SHP77 treated with DMSO at 0.1 percent for 48 hours (cell line): ENCODE measurements at regions not wholly inside any gene's neighbourhood (a gene's known extent, or its start where the extent isn't known, plus 50 kb on each side); places are given as distances from the start of the nearest gene placed in this dataset.
A peak's percentile ranks its signal among the peaks of the same experiment; 100 is the strongest.
"Not testable (repeated sequence)": the region's sequence is repeated elsewhere in the genome, so short reads cannot be mapped to it uniquely, and the experiment has no call there.

Experiments
- DNase-seq: peaks from one replicate; lab custom pipeline; 2025; lab: John Stamatoyannopoulos, UW

DNA sequence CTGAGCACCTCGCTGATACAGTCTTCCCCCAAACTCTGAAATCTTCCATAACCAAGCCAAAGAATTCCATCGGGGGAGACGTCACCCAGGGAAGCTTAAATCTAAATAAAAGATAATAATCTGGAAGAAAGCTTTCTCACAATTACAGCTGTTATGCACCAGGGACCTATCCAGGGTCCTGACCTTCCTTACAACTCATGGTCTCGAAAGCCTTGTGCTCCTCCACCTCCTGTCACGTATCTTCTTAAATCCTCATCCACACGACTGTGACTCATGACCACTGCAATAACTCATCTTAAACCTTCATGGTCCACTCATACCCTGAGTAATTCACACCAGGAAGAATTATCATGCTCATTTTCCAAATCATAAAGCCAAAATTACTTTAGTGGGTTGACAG is 166.8 kb upstream of the FRG1 start:
- no peak for DNase-seq

DNA sequence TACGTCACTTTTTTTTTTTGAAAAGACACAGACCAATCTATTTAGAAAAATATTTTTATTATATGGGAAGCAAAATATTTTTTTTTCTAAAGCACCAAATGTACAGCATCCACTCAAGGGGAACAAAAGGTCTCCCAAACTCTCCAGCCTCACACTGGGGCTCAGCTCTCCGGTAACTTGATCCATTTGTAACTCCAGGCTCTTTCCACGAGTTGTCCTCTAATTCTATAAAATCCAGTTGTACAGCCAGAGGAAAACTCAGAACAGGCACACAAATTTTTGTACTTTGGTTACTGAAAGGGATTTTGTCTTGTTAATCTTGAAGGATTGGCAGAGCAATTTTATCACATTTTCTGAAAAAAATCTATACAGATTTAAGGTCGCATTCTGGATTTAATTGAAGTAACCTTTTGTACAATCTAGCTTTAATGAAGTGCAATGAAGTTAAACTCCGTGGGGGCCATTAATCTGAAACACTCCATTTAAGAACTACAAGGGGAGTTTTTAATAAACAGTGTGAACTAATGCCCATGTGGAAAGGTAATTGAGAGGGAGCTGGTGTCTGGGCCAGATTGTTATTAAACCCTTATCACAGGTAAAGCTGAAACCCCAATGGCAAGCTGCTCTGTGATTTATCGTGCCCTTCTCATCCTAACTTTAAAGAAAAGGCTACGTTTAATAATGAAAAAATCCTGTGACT is 161.2 kb upstream of the FRG1 start:
- DNase-seq: no peak

DNA sequence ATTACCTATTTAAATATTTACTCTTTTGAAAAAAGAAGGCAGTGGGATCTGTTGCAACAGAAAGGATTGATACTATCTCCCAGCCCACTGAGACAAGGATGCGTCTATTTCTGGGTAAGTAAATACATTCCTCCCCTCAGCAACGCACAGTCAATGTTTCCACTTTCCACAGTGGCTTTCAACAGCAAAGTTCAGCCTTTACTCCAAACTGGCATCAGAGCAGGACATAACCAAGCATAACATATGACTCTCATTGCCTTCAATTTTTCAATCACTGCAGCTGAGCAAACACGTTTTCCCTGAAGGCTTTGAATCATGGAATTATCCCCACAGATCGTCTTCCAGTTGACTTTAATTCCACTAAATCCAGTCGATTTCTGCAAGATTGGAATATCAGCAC is 160.3 kb upstream of the FRG1 start:
- peak; percentile 61 for DNase-seq

DNA sequence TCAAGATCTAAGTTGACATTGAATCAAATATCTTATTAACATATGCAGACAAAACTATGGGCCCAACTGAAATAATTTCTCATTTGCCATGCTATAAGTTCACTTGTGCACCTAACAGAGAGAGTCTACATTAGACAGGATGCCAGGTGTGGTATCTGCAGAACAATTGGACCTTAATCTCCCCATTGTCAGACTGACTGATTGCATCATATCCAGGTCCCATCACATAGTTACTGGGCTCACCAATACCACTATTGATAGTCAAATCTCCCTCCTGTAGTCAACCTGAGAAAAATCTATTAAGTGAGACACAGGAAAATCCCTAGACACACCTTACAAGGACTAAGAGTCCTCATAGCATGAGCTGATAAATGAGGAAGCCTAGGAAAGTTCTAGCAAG is 156.0 kb upstream of the FRG1 start:
- no peak for DNase-seq

DNA sequence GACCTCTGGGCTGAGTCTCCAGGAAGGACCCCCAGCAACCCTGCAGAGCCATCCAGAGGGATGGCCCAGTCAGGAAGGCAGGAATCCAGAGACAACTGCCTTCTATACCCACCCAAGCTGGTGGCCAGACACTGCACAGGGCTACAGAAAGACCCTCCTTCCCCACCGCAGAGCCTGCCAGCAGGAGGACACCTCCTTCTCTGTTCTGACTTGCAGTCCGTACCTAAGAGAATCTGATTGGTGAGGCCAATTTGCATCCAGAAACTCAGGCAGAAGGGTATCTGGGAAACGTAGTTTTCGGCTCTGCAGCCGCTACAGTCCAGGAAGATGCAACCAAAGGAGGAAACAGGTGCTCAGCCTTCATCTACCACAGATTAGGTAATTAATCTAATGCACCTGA is 155.4 kb upstream of the FRG1 start:
- DNase-seq: peak; percentile 10

DNA sequence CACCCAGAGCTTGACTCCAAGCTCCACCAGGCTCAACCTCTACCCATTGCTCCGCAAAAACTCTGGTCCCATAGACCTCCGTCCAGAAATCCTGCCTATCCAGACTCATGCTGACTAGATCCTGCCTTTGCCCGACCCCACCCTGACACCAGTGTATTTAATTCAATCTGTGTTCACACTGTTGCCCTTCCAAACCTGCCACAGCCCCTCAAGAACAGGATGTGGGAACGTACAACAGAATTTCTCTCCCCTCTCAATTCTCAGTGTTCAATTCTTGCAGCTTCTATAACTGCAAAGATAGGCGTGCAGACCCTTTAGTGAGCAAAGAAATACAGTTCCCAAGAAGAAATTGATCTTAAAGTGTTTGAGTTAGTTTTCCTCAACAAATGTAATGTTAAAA is 154.2 kb upstream of the FRG1 start:
- no peak for DNase-seq

DNA sequence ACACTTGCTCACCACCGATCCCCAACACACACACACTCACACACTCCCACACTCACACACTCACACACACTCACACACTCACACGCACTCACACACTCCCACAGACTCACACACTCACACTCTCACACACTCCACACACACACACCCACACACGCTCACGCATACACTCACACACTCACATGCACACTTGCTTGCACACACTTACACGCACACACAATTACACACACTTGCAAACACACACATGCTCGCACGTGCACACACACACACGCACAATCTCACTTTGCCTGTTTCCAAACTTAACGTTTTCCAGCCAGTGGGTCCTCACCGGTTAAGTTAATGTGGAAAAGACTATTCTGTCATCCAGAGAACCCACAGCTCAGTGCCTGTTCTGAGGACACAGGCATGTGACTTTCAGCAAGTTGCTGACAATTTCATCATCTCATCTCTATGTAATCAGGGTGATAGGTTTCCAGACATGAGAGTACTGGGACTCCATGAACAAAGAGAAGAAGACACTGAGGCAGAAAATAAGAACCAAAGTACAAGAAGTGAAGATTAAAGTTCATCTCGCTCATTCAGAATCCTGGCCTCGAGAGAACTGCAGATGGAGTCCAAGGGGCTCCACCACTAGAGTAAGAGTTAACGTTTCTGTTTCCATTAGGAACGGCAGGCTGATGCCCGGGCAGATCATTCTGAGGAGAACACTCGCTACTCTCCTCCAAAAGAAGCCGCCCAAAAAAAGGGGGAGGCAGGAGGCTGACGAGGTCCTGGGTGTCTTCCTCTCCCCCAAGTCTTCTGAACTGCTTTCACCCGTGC is 153.2 kb upstream of the FRG1 start:
- DNase-seq: no peak

DNA sequence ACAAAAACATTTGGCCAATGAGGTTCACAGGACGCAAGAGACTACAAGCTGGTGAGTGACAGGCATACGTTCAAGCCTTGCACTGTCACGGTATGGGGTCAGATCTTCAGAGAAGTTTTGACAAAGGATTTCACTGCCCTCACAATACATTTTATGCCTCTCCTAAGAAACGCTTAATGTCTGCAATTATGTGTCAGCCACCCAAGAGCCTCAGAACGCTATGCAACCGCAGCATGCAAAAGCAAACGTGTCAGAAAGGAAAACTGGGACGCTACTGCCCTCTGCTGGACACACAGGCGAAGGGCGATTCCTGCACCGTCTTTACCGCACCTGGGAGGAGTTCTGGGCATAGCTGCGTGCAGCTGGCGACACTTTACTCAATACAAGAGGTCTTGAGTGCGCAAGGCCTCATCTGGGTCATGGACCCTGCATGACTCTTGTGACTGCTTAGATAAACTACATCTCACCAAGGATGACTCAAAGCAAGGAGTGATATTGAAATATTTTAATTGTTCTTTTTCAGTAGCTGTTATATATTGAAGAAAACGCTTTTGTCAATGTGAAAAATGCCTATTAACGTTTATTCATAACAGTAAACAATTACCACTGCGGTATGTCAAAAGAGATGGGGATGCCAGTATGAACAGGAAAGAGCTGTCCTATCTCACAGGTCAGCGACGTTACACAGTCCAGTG is 147.6 kb upstream of the FRG1 start:
- peak; percentile 28 for DNase-seq

DNA sequence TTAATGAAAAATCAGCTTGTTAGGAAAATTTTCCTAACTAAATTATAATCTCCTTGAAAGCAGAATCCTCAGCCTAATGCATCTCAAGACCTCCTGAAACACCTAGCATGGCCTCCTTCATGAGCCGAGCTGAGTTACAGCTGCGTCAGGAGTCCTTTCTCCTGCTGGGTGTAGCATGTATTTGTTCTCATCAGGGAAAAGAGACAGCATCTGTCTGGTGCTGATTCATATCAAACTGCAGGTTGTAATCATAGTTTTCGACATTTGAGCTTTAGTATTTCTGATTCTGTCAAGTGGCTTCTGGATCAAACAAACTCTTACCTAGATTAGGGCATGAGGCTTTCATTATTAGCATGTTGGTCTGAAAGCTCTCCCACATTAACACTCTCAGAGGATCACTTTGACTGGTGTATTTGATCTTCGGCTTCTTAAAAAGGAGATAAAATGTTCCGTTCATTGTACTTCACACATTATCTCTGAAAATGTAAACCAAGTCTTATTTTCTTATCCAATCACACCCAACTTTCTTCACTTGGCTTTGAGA is 140.1 kb upstream of the FRG1 start:
- DNase-seq: no peak

DNA sequence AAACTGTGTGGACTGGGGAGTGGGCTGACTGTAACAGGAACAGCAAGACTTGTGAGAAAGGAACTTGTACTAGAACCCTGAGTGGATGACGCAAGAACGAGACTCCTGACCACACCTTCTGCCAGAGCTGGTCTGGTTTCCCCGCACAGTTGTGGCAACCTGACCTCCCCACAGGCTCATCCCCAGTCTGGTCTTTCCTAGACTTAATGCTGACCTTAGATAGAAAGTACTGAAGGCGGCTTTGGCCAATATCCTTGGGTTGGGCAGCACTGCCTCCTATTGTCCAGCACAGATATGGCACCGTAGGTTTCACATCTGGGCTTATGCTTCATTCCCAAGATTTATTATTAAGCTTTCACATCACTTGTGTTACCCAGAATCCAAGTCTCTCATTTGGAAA is 137.8 kb upstream of the FRG1 start:
- DNase-seq: no peak

DNA sequence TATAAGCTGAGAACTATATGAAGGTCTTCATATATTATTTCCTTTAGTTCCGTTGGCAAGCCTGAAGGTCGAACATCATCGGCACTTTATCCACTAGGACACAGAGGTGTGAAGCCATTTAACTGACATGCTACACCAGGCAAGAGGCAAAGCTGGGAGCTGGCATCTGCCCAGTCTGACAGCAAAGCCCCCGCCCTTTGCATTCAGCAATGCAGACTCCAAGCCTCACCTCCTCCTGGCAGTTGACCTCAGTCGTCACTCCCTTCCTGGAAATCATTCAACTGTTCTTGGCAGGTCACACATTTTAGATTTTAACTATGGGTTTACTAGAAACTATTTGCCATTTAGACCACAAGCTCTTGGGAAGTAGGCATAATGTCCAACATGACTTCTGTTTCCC is 135.8 kb upstream of the FRG1 start:
- no peak for DNase-seq

DNA sequence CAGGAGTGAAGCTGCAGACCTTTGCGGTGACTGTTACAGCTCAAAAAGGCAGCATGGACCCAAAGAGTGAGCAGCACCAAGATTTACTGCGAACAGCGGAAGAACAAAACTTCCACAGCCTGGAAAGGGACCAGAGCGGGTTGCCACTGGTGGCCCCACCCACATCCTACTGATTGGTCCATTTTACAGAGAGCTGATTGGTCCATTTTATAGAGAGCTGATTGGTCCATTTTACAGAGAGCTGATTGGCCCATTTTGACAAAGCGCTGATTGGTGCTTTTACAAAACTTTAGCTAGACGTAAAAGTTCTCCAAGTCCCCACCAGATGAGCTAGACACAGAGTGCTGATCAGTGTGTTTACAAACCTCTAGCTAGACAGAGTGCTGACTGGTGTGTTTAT is 134.2 kb upstream of the FRG1 start:
- DNase-seq: no peak

DNA sequence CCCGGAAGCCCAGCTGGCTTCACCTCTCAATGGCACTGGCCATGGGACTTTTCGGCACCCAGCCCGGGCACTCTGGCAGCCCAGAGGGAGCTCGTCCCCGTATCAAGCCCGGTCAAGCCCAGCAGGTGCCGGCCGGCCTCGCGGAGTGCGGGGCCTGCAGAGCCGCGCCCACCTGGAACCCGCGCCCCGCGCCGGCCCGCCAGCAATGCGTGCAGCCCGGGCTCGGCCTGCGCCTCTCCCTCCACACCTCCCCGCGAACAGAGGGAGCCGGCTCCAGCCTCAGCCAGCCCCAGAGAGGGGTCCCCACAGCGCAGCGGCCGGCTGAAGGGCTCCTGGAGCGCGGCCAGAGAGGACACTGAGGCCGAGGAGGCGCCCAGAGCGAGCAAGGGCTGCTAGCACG is 133.6 kb upstream of the FRG1 start:
- no peak for DNase-seq

DNA sequence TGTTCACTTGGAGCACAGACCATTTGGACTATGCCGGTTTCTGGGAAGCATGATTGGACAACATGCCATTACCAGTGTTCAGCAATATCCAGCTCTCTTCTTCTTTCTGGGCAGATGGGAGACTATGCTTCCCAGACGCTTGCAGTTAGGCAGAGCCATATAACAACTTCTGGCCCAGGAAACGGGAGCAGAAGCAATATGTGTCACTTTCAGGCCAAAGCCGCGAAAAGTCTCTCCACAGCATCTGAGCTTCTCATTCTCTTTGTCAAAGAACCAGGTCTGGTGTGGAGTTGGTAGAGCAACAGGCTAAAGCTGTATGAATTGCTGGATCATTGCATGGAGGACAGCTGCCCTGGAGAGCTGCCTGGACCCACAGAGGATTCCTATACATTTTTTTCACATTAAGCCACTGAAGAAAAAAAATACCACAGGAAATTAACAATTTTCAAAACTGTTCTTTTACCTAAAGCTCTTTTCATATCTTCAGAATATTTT is 131.4 kb upstream of the FRG1 start:
- DNase-seq: no peak

DNA sequence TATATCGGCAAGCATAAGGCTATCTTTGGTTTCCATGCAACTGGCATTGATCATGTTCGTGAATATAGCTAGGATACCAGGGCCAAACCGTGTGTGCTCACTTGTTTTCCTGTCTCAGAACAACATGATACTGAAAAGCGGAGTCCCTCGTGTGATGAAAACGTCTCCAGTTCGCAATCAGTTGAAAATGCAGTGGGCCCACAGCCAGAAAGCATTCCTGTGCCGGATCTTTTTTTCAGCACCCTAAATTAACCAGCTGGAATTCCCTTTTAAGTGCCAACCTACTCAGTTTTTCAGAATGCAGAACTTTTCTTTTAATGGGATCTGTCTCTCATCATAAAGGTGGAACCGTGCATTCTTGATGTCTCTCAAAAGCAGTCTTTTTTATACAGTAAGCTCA is 130.8 kb upstream of the FRG1 start:
- DNase-seq: no peak

DNA sequence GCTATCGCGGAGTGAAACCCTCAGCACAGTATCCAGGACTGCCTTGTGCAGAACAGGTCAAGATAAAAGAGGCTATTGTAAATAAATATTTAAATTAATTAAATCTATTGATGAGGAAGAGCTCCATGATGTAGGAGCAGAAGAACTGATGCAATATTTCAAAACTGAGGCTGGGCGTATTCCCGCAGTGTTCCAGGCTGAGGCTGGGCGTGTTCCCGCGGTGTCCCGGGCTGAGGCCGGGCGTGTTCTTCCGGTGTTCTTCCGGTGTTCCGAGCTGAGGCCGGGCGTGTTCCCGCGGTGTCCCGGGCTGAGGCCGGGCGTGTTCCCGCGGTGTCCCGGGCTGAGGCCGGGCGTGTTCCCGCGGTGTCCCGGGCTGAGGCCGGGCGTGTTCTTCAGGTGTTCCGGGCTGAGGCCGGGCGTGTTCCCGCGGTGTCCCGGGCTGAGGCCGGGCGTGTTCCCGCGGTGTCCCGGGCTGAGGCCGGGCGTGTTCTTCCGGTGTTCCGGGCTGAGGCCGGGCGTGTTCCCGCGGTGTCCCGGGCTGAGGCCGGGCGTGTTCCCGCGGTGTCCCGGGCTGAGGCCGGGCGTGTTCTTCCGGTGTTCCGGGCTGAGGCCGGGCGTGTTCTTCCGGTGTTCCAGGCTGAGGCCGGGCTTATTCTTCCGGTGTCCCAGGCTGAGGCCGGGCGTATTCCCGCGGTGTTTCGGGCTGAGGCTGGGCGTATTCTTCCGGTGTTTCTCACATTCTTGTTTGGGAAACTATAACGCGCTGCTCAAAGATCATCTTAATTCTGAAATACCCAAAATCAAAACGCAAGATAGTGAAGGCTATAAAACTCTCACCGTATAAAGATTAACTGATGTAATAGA is 130.1 kb upstream of the FRG1 start:
- DNase-seq: not testable (repeated sequence)

DNA sequence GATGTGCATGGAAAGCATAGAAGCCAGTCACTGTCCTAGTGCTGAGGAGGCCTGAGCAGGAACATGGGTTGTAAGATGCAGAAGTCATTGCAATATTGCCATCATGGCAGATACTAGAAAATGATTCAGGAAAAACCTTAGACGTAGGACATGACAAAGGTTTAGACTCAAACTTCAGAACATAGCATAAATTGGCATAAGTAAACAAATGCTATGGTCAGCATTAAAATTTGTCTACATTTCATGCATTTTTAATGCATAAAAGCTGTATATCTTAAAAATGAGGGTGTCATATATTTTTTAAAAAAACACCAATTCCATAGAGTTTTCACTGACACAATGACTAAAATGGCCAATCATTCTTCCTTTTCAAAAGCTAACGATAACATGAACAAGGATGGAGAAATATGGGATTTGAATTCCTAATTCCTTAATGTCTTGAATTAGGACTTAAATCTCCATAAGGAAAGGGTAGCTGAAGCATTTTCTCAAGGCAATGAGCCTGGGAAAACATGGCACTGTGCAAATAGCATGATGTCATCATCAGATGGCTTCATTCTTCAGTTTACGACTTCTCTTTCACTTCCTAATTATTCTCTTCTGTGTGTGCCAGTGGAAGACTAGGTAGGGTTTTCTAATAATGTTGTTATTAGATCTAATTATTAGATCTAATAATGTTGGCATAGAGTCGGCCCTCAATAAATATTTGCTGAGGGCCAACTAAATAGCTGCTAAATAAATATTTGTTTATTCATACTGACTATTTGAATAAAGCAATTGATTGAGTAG is 125.1 kb upstream of the FRG1 start:
- DNase-seq: no peak

DNA sequence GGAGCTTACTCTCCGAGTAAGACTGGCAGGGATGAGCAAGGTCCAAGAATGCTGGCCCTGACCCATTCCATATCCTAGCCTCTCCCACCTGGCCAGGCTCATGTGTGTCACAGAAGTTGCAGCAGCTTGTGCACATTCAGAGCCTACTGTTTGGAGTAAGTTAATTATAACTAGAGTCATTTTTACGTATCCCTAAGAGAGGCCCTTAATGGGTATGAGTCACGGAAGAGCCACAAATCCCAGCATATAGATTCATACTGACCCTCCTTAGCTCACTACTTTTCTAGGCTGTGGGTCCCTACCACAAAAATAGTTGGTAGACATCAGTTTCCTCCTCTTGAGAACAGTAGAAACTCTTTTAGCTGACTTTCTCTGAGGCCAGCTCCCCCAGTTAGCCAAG is 118.3 kb upstream of the FRG1 start:
- no peak for DNase-seq

DNA sequence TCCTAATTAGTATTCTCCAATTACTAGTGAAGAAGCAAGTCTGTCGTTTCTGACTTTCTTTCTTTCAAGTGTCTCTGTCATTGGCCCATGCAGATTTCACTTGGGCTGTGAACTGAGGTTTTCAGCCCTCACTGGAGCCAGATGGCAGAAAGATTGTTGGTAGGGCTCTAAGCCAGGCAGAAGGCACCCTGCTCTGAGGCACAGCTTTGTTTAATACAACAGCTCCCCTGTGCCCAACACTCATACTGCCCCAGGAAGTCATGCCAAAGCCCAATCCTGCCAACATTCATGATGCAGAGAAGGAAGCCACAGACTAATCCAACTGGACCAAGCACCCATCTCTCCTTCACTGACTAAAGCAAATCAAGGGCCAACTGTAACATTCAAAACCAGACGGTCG is 117.1 kb upstream of the FRG1 start:
- DNase-seq: no peak

DNA sequence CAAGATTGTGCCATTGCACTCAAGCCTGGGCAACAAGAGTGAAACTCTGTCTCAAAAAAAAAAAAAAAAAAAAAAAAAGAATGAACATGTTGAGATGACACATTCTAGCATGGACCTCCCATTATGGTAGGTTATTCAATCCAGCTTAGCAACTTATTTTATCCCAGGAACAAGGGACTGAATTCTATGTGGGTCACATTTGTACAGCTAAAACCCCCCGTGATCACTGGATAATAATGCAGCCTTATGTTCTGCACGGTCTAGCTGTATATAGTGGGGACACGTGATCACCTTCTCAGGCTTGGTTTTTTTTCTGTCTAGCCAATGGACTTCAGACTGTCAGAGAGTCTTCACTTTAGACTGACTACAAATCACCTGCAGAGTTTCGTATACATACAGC is 115.2 kb upstream of the FRG1 start:
- no peak for DNase-seq

DNA sequence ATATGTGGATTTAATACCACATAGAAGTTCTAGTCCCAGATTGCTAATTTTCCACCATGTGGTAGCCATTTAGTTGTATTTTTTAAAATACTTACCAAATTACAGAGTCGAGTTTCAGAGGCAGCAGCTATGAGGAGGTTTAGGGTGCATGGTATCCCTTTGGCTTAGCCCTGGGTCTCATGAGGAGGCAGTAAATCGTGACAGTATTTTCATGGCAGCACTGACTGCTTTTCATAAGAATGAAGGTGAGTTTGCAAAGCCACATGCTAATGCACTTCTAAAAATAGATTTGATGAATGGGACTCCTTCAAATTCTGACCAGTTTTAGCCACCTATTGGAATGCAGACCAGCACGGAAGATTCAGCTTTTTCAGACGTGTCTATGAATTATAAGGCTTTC is 114.0 kb upstream of the FRG1 start:
- DNase-seq: no peak
